ENCODE measurements at regions not wholly inside any gene's neighbourhood (a gene's known extent, or its start where the extent isn't known, plus 50 kb on each side); places are given as distances from the start of the nearest gene placed in this dataset.

DNA sequence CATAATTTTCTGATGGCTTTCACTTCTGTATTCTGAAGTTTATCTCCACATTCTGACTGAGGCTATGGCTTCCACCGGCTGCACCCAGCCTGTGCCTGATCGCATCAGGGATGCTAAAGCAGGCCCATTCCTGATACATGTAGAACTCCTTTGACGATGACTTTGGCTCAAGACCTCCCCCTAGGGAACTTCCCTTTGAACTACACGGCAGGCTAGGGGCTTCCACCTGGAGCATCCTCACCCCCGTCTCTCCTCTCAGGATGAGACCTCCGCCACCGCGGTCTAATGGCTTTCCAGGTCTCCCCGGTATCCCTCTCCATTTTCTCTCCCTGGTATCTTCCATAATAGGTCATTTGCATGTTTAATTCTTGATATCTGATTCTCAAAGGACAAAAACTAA lies 214.9 kb upstream of the CHST9 start:
- Histone ChIP-seq H3K4me3 (no peak overlapping the region), H3K27ac (no peak overlapping the region), H3K27me3 (replicated peaks; ENCODE audit: insufficient read depth) (no peaks in the 10 kb centered on the region), H3K9me3 (no peaks in the 10 kb centered on the region), H3K36me3 (no peaks in the 10 kb centered on the region), H3K4me1 (ENCODE audit: control insufficient read depth in 1 of 2, low read depth in 2 of 2) (no peaks in the 10 kb centered on the region)
- TF ChIP-seq, protein P1, sequence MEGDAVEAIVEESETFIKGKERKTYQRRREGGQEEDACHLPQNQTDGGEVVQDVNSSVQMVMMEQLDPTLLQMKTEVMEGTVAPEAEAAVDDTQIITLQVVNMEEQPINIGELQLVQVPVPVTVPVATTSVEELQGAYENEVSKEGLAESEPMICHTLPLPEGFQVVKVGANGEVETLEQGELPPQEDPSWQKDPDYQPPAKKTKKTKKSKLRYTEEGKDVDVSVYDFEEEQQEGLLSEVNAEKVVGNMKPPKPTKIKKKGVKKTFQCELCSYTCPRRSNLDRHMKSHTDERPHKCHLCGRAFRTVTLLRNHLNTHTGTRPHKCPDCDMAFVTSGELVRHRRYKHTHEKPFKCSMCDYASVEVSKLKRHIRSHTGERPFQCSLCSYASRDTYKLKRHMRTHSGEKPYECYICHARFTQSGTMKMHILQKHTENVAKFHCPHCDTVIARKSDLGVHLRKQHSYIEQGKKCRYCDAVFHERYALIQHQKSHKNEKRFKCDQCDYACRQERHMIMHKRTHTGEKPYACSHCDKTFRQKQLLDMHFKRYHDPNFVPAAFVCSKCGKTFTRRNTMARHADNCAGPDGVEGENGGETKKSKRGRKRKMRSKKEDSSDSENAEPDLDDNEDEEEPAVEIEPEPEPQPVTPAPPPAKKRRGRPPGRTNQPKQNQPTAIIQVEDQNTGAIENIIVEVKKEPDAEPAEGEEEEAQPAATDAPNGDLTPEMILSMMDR (IDR thresholded peaks at IDR 0.05), result no peak
- DNase-seq (ENCODE audit: low spot score), result no peak
- ATAC-seq (ENCODE audit: insufficient number of reproducible peaks, low FRiP score, low read depth), result no peak

DNA sequence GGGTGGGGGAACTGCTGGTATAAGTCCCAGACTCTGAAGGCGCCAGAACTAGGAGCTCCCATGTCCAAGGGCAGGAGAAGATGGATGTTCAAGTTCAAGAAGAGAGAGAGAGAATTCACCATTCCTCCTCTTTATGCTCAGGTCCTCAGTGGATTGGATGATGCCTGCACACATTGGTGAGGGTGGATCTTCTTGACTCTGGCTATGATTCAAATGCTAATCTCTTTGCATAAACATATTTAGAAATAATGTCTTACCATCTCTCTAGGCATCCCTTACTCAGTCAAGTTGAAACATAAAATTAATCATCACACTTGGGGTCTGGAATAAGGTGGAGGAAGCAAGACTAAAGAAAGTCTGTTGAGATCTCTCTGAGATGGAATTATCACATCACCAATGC lies 210.6 kb upstream of the CHST9 start:
- H3K9me3 ChIP-seq, result no peaks in the 10 kb centered on the region
- DNase-seq (ENCODE audit: low spot score) (no peak), ATAC-seq (ENCODE audit: insufficient number of reproducible peaks, low FRiP score, low read depth) (no peak)
- H3K4me1 ChIP-seq (ENCODE audit: control insufficient read depth in 1 of 2, low read depth in 2 of 2), result no peaks in the 10 kb centered on the region
- no peak overlapping the region for H3K4me3 ChIP-seq
- H3K36me3 ChIP-seq, result no peaks in the 10 kb centered on the region
- TF ChIP-seq, protein P1 (IDR thresholded peaks at IDR 0.05), result no peak
- H3K27me3 ChIP-seq (replicated peaks; ENCODE audit: insufficient read depth), result no peaks in the 10 kb centered on the region
- no peak overlapping the region for H3K27ac ChIP-seq

DNA sequence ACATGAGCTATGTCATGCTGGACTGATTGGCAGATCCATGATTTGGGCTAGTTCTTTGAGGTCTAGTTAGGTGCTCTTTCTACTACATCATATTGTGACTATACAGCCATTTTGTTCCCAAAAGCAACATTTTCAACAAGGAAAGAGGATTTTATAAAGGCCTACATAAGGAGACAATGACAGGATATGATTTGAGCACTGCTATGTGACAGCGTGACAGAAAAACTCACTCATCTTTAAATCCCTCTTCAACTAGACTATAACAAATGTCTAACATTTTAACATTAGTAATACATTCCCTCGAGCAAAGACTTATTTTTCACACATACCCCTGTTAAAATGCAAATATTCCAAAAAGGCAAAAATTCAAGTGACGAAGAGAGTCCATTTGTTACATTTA lies 209.6 kb upstream of the CHST9 start:
- Histone ChIP-seq H3K4me3 (no peak overlapping the region), H3K9me3 (no peaks in the 10 kb centered on the region), H3K4me1 (ENCODE audit: control insufficient read depth in 1 of 2, low read depth in 2 of 2) (no peaks in the 10 kb centered on the region), H3K36me3 (no peaks in the 10 kb centered on the region), H3K27me3 (replicated peaks; ENCODE audit: insufficient read depth) (no peaks in the 10 kb centered on the region), H3K27ac (no peak overlapping the region)
- ATAC-seq (ENCODE audit: insufficient number of reproducible peaks, low FRiP score, low read depth) (no peak), DNase-seq (ENCODE audit: low spot score) (no peak)
- TF ChIP-seq, protein P1 (IDR thresholded peaks at IDR 0.05), result no peak

DNA sequence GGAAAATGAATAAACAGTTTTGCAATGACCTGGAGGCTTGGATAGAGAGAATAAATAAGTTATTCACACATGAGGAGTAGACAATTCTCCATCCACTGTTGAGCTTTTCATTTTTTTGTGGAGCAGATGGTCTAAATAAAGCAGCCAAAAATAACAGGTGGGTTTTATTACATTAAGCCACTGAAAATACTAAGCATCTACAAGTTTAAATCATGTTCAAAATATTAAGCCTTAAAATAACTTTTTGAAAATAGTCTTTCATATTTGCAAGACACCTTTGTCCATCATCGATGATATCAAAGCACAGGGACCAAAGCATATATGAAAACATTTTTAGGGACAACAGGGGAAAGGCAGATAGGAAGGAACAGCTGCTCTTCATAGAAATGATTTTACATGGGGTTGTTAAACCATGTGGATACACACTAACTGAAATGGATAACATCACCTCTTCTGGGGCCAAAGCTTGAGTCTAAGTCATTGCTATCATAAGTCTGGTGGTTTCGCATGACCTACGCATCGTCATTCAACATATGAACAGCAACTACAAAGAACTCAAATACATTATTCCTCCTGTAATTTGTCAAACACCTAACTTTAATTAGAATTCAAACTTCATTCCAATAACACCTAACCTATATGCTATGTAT lies 197.6 kb upstream of the CHST9 start:
- Histone ChIP-seq H3K36me3 (no peaks in the 10 kb centered on the region), H3K9me3 (no peaks in the 10 kb centered on the region), H3K27ac (no peak overlapping the region), H3K27me3 (replicated peaks; ENCODE audit: insufficient read depth) (no peaks in the 10 kb centered on the region), H3K4me1 (ENCODE audit: control insufficient read depth in 1 of 2, low read depth in 2 of 2) (no peaks in the 10 kb centered on the region), H3K4me3 (no peak overlapping the region)
- TF ChIP-seq, protein P1 (IDR thresholded peaks at IDR 0.05), result no peak
- ATAC-seq (ENCODE audit: insufficient number of reproducible peaks, low FRiP score, low read depth), result no peak
- no peak for DNase-seq (ENCODE audit: low spot score)

DNA sequence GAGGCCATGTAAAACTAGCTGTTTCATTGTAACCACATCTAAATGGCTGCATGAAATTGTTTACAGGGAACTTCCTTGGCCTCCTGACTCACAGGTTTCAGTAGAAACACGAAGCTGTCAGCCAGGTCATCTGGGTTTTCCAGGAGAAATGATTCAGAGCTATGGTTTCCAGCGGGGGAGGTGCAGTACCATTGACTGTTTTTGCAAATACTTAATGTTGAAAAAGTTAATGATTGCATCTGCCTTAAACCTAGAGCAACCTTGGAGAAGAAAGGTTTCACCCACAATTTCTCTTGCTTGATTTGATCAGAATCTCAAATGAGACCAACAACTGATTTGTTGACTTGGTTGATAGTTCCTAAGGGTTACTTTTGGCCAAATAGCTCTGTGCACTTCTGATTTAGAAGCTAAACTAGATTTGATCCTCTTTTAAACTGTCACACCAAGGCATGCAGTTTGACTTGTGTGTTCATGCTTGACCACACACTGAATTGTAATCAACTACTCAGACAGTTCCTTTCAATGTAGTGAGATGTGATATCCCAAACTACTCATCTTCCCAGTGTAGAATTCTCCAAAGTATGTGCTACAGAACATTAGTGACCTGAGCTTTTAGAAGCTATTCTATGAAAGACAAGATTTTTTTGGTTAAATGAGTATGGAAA lies 193.5 kb upstream of the CHST9 start:
- H3K9me3 ChIP-seq, result no peaks in the 10 kb centered on the region
- no peak for DNase-seq (ENCODE audit: low spot score)
- H3K4me1 ChIP-seq (ENCODE audit: control insufficient read depth in 1 of 2, low read depth in 2 of 2), result no peaks in the 10 kb centered on the region
- no peak for ATAC-seq (ENCODE audit: insufficient number of reproducible peaks, low FRiP score, low read depth)
- no peaks in the 10 kb centered on the region for H3K27me3 ChIP-seq (replicated peaks; ENCODE audit: insufficient read depth)
- H3K27ac ChIP-seq, result no peak overlapping the region
- TF ChIP-seq, protein P1 (IDR thresholded peaks at IDR 0.05), result no peak
- H3K4me3 ChIP-seq, result no peak overlapping the region
- H3K36me3 ChIP-seq, result no peaks in the 10 kb centered on the region
